H1 (cell line): ENCODE measurements at regions not wholly inside any gene's neighbourhood (a gene's known extent, or its start where the extent isn't known, plus 50 kb on each side); places are given as distances from the start of the nearest gene placed in this dataset.

Experiments used
- CTCF ChIA-PET: fragments of 300-600 bp; sonication (Branson Sonifier 250); formaldehyde crosslinking; loops from one replicate; lab custom pipeline; 2021; ENCODE audit not compliant: partially characterized antibody; lab: Charles Lee
- POLR2A ChIA-PET: fragments of 300-600 bp; sonication (Branson Sonifier 250); formaldehyde crosslinking; loops from one replicate; lab custom pipeline; 2021; ENCODE audit warnings: inconsistent platforms; ENCODE audit not compliant: partially characterized antibody; lab: Charles Lee
- DNase-seq, 2 experiments: peaks; one replicate each; pipeline versions ENCODE4 v3.0.0 to v3.0.0-alpha.2; 2010 to 2022; ENCODE audit warnings: low spot score in 2 of 2, low read depth in 1 of 2, mixed read lengths in 1 of 2
- FAIRE-seq: peaks from 2 replicates; lab custom pipeline; 2011; peaks lifted over from hg19 to GRCh38; lab: Jason Lieb, UNC
- H2AFZ ChIP-seq: 2 replicates; pipeline ENCODE4 v1.8.1; 2012; ENCODE audit warnings: low read length, inconsistent platforms
- H2AK5ac ChIP-seq: 2 replicates; pipeline ENCODE4 v1.6.1; 2013; ENCODE audit warnings: low read depth, low read length
- H2BK120ac ChIP-seq: replicated peaks from 2 replicates; pipeline ENCODE3; 2013; ENCODE audit warnings: low read depth, low read length, inconsistent platforms
- H2BK12ac ChIP-seq: 2 replicates; pipeline ENCODE4 v1.6.1; 2013; ENCODE audit warnings: low read depth, low read length
- H2BK15ac ChIP-seq: 2 replicates; pipeline ENCODE4 v1.6.1; 2013; ENCODE audit warnings: low read length
- H2BK20ac ChIP-seq: 2 replicates; pipeline ENCODE4 v1.6.1; 2013; ENCODE audit warnings: low read length
- H2BK5ac ChIP-seq: 2 replicates; pipeline ENCODE4 v1.6.1; 2013; ENCODE audit warnings: low read depth, low read length
- H3K14ac ChIP-seq: 2 replicates; pipeline ENCODE4 v1.6.1; 2013; ENCODE audit warnings: inconsistent platforms; ENCODE audit not compliant: insufficient read length
- H3K18ac ChIP-seq: 2 replicates; pipeline ENCODE4 v1.6.1; 2013; ENCODE audit warnings: low read length; ENCODE audit errors: extremely low read depth
- H3K23ac ChIP-seq: 2 replicates; pipeline ENCODE4 v1.6.1; 2013; ENCODE audit warnings: inconsistent platforms; ENCODE audit not compliant: insufficient read length
- H3K23me2 ChIP-seq: 2 replicates; pipeline ENCODE4 v1.6.1; 2013; ENCODE audit warnings: low read depth, low read length
- H3K27ac ChIP-seq: 2 replicates; pipeline ENCODE4 v1.6.1; 2011; ENCODE audit warnings: low read depth, low read length, inconsistent platforms
- H3K27me3 ChIP-seq, 4 experiments: replicated peaks in 1 of 4; 1 replicate in 1 of 4; 2 replicates in 3 of 4; pipeline versions ENCODE4 v1.6.1 to v1.8.1; 2011 to 2013; ENCODE audit warnings: low read length in 3 of 4, mild to moderate bottlenecking in 3 of 4, inconsistent platforms in 2 of 4, mixed read lengths in 2 of 4, moderate library complexity in 1 of 4; ENCODE audit not compliant: control insufficient read depth in 3 of 4, insufficient read depth in 3 of 4; ENCODE audit errors: extremely low read depth in 1 of 4
- H3K36me3 ChIP-seq, 4 experiments: 2 replicates each; pipeline versions ENCODE4 v1.6.1 to v1.8.1; 2011 to 2013; ENCODE audit warnings: mild to moderate bottlenecking in 4 of 4, low read length in 3 of 4, moderate library complexity in 2 of 4, control low read depth in 1 of 4, inconsistent platforms in 1 of 4; ENCODE audit not compliant: insufficient read depth in 4 of 4, control insufficient read depth in 2 of 4
- H3K4ac ChIP-seq: replicated peaks from 2 replicates; pipeline ENCODE3; 2013; ENCODE audit warnings: low read length, low read depth, mixed read lengths, inconsistent platforms; ENCODE audit not compliant: insufficient read length
- H3K4me1 ChIP-seq, 4 experiments: replicated peaks in 1 of 4; 1 replicate in 1 of 4; 2 replicates in 3 of 4; pipeline versions ENCODE4 v1.6.1 to v1.8.1; 2011 to 2013; ENCODE audit warnings: low read length in 3 of 4, inconsistent platforms in 2 of 4, mixed read lengths in 1 of 4; ENCODE audit not compliant: insufficient read depth in 4 of 4, control insufficient read depth in 3 of 4
- H3K4me2 ChIP-seq, 2 experiments: 2 replicates each; pipeline versions ENCODE4 v1.6.1 to v1.8.1; 2011 to 2013; ENCODE audit warnings: low read depth in 2 of 2, low read length in 2 of 2, control low read depth in 1 of 2, inconsistent platforms in 1 of 2, mild to moderate bottlenecking in 1 of 2; ENCODE audit not compliant: insufficient read depth in 1 of 2
- H3K4me3 ChIP-seq, 4 experiments: fragments of 200-600, 300-600 bp in 1 of 4; sonication (generic), shearing (Covaris generic), sonication (Bioruptor Twin) in 1 of 4; 2 replicates each; pipeline versions ENCODE4 v1.5.1 to v1.8.1; 2011 to 2016; ENCODE audit warnings: low read length in 4 of 4, low read depth in 3 of 4, control low read depth in 2 of 4, inconsistent platforms in 2 of 4, mild to moderate bottlenecking in 2 of 4, mixed read lengths in 1 of 4, moderate library complexity in 1 of 4; ENCODE audit not compliant: insufficient read depth in 2 of 4; ENCODE audit errors: extremely low read depth in 1 of 4
- H3K56ac ChIP-seq: replicated peaks from 2 replicates; pipeline ENCODE3; 2013; ENCODE audit warnings: low read depth, mild to moderate bottlenecking, mixed read lengths, low read length, inconsistent platforms; ENCODE audit not compliant: insufficient read length
- H3K79me1 ChIP-seq: 2 replicates; pipeline ENCODE4 v1.6.1; 2013; ENCODE audit warnings: low read depth, low read length, control low read depth
- H3K79me2 ChIP-seq, 2 experiments: 2 replicates each; pipeline versions ENCODE4 v1.6.1 to v1.8.1; 2012 to 2013; ENCODE audit warnings: low read length in 2 of 2, mild to moderate bottlenecking in 2 of 2, inconsistent platforms in 1 of 2; ENCODE audit not compliant: insufficient read depth in 2 of 2, control insufficient read depth in 1 of 2
- H3K9ac ChIP-seq, 4 experiments: replicated peaks in 1 of 4; 1 replicate in 1 of 4; 2 replicates in 3 of 4; pipeline versions ENCODE4 v1.6.1 to v1.8.1; 2011 to 2013; ENCODE audit warnings: low read depth in 3 of 4, low read length in 3 of 4, control low read depth in 2 of 4, mild to moderate bottlenecking in 2 of 4, moderate library complexity in 2 of 4, inconsistent platforms in 1 of 4; ENCODE audit errors: extremely low read depth in 1 of 4
- H3K9me3 ChIP-seq, 2 experiments: 2 replicates each; pipeline versions ENCODE4 v1.6.1 to v1.8.1; 2012 to 2013; ENCODE audit warnings: mild to moderate bottlenecking in 2 of 2, moderate library complexity in 2 of 2, control low read depth in 1 of 2, inconsistent platforms in 1 of 2, low read depth in 1 of 2, low read length in 1 of 2, mixed read lengths in 1 of 2; ENCODE audit not compliant: insufficient read depth in 2 of 2
- H4K20me1 ChIP-seq, 2 experiments: replicated peaks in 1 of 2; 2 replicates each; pipeline versions ENCODE3 to v1.8.1; 2011 to 2013; ENCODE audit warnings: inconsistent platforms in 2 of 2, low read length in 2 of 2, mild to moderate bottlenecking in 1 of 2; ENCODE audit not compliant: insufficient read depth in 2 of 2, control insufficient read depth in 1 of 2
- H4K5ac ChIP-seq: 2 replicates; pipeline ENCODE4 v1.6.1; 2013; ENCODE audit warnings: low read length, low read depth, mixed read lengths, inconsistent platforms; ENCODE audit not compliant: insufficient read length
- H4K8ac ChIP-seq: 2 replicates; pipeline ENCODE4 v1.8.0; 2013; ENCODE audit warnings: mild to moderate bottlenecking, moderate library complexity, low read length, inconsistent platforms; ENCODE audit not compliant: insufficient read depth; ENCODE audit errors: extremely low read depth
- H4K91ac ChIP-seq: replicated peaks from 2 replicates; pipeline ENCODE3; 2013; ENCODE audit warnings: low read length, mixed read lengths, inconsistent platforms; ENCODE audit not compliant: insufficient read length
- ASH2L ChIP-seq: fragments of 200-600, 300-600 bp; sonication (generic); IDR thresholded peaks from one replicate; pipeline ENCODE4 v1.7.1; 2017; ENCODE audit warnings: low read length
- CBX8 ChIP-seq: fragments of 300-800, 300-1000 bp; sonication (generic); IDR thresholded peaks from 2 replicates; pipeline ENCODE4 v1.7.1; 2016; ENCODE audit warnings: low read depth, low read length, borderline replicate concordance
- CHD2 ChIP-seq: IDR thresholded peaks from 2 replicates; pipeline ENCODE4 v1.6.1; 2012; ENCODE audit warnings: low read length, improper control_type of control experiment
- GABPA ChIP-seq: IDR thresholded peaks from 2 replicates; pipeline ENCODE4 v1.6.1; 2011; ENCODE audit warnings: mild to moderate bottlenecking, low read length, moderate library complexity, borderline replicate concordance; ENCODE audit not compliant: insufficient read depth
- KDM1A ChIP-seq: fragments of 200-600, 300-600 bp; sonication (generic); IDR thresholded peaks from 2 replicates; pipeline ENCODE4 v1.7.1; 2016; ENCODE audit warnings: mild to moderate bottlenecking, low read length, borderline replicate concordance
- KDM4A ChIP-seq: IDR thresholded peaks from one replicate; pipeline ENCODE4 v1.7.1; 2012; ENCODE audit warnings: low read depth, mild to moderate bottlenecking, moderate library complexity, low read length, inconsistent platforms; ENCODE audit not compliant: severe bottlenecking
- POLR2AphosphoS5 ChIP-seq: IDR thresholded peaks from 2 replicates; pipeline ENCODE4 v1.6.1; 2011; ENCODE audit warnings: low read depth, low read length
- RAD21 ChIP-seq, 2 experiments: IDR thresholded peaks in 1 of 2; conservative IDR thresholded peaks in 1 of 2; 2 replicates each; pipeline ENCODE4 v1.6.1; 2011; ENCODE audit warnings: low read depth in 2 of 2, low read length in 2 of 2, improper control_type of control experiment in 1 of 2, inconsistent platforms in 1 of 2, mild to moderate bottlenecking in 1 of 2, moderate library complexity in 1 of 2
- SP2 ChIP-seq: IDR thresholded peaks from 2 replicates; pipeline ENCODE4 v1.6.1; 2012; ENCODE audit warnings: mild to moderate bottlenecking, low read length, inconsistent platforms
- WGBS, 2 experiments: shearing (Covaris generic) in 1 of 2; methylation state at CpG; one replicate each; pipeline versions ENCODE4 v1.1.6 to v1.1.7; 2013 to 2015; ENCODE audit warnings: low lambda C conversion rate in 2 of 2, mixed read lengths in 2 of 2, inconsistent platforms in 1 of 2, low coverage in 1 of 2, missing lambda C conversion rate in 1 of 2; ENCODE audit not compliant: insufficient replicate concordance in 2 of 2, insufficient coverage in 1 of 2, insufficient read length in 1 of 2; ENCODE audit errors: extremely low coverage in 1 of 2, missing lambda C conversion rate in 1 of 2; 5-methylcytosine and 5-hydroxymethylcytosine counted together
- TF ChIP-seq, protein P1 (sequence below): IDR thresholded peaks from 2 replicates; pipeline ENCODE4 v1.6.1; 2012; ENCODE audit warnings: low read length, inconsistent platforms

DNA sequence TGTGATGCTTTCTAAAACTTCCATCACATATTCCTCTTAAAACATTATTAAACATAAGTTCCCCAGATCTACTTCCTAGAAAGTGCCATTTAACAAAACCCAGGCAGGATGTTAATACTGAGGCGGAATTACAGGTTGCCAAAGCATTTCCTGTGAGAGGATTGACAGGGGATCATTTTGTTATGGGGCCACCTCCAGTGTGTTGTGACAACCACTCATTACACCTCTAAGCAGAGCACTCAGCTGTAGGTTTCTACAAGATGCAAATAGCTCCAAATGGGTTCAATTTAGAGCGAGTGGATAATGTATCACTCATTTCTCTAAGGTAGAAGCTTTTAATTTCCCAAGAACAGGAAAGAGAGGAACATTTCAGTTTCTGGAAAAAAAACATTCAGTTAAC, 1429.5 kb upstream of the ACVR2A start:
- Histone ChIP-seq H3K36me3 (no peaks in the 10 kb centered on the region), H3K27me3 (no peaks in the 10 kb centered on the region; a peak in 1 of 7 replicates), H4K8ac (no peak overlapping the region), H2BK20ac (no peak overlapping the region), H3K9ac (no peak overlapping the region), H3K27ac (no peak overlapping the region), H2AK5ac (no peak overlapping the region), H2BK5ac (no peak overlapping the region), H3K4me3 (no peak overlapping the region), H3K79me1 (no peaks in the 10 kb centered on the region), H4K5ac (no peak overlapping the region), H2BK120ac (no peak overlapping the region), H2BK15ac (no peak overlapping the region), H3K14ac (no peak overlapping the region), H3K4me1 (peaks cover 0 to 9% (median 1%) of the 10 kb centered on the region in 4 experiments; a peak in 4 of 7 replicates), H2BK12ac (no peak overlapping the region), H4K20me1 (no peaks in the 10 kb centered on the region), H3K4ac (no peak overlapping the region), H3K23me2 (no peaks in the 10 kb centered on the region), H3K9me3 (no peaks in the 10 kb centered on the region), H3K23ac (no peak overlapping the region), H3K18ac (no peak overlapping the region), H3K79me2 (no peaks in the 10 kb centered on the region), H3K56ac (no peak overlapping the region), H3K4me2 (no peak overlapping the region), H2AFZ (no peak overlapping the region), H4K91ac (no peak overlapping the region)
- ChIA-PET CTCF (interaction anchor here (0.5 to 1.3 kb wide), 2 partner anchors 499 to 984 kb away, joined by 4 read pairs; no protein-coding TSS in a partner anchor), POLR2A (interaction anchor here (1.5 kb wide), 1 partner anchor 125 kb away, joined by 4 read pairs; no protein-coding TSS in a partner anchor)
- WGBS, 2 experiments, result 62% methylated on average over 2 of the region's 2 CpGs; no CpG with 5 or more reads in 1 of the 2 experiments
- FAIRE-seq (peak; percentile 42), DNase-seq (no peak)
- TF ChIP-seq CBX8 (no peak), KDM1A (no peak), RAD21 (IDR thresholded peaks at IDR 0.05 in 1 of 2, conservative IDR thresholded peaks at IDR 0.05 in 1 of 2; ENCODE audit: low read depth in 2 of 2, low read length in 2 of 2) (no peak), GABPA (no peak), SP2 (no peak), POLR2AphosphoS5 (no peak), CHD2 (no peak), ASH2L (no peak), KDM4A (no peak)
- TF ChIP-seq, protein P1, sequence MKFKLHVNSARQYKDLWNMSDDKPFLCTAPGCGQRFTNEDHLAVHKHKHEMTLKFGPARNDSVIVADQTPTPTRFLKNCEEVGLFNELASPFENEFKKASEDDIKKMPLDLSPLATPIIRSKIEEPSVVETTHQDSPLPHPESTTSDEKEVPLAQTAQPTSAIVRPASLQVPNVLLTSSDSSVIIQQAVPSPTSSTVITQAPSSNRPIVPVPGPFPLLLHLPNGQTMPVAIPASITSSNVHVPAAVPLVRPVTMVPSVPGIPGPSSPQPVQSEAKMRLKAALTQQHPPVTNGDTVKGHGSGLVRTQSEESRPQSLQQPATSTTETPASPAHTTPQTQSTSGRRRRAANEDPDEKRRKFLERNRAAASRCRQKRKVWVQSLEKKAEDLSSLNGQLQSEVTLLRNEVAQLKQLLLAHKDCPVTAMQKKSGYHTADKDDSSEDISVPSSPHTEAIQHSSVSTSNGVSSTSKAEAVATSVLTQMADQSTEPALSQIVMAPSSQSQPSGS, result no peak
